ENCODE measurements at regions not wholly inside any gene's neighbourhood (a gene's known extent, or its start where the extent isn't known, plus 50 kb on each side); places are given as distances from the start of the nearest gene placed in this dataset.

DNA sequence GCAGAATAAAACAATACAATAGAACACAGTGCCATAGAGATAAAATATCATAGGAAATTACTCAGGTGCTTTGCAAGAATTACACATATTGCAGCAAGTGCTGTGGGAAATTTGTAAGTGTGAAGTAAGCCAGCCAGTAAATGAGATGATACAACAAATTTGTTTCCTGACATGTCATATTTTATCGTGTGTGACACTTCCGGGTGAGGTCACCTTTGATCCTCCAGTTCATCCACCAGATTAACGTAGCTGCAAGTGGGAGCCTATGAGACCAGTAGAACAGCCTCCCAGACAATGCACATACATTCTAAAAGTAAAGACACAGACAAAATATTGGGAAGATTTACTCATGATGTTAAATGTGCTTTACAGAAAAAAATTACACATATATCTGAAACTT lies 72.2 kb downstream of the PRDM9 start:
- DNase-seq: no peak

DNA sequence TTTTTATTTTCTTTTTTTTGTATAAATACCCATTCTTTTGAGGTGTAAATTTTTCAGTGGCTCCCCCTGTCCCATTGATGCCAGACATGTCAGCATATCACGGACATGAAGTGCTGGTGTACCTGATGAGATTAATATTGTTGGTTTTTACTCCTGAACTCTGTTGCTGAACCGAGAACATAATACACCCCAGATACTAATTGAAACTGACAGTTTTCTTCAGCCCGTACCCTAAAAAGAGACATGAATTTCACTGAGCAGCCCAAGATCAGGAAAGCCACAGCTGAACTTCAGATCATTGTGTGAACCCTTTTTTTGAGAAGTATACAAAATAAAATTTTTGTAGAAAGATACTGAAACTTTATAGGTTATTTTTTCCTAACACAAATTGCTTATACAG lies 75.7 kb downstream of the PRDM9 start:
- no peak for DNase-seq

- DNase-seq: no peak
Measured at GRCh38 chr5:23588841-23589326, 81.5 kb downstream of the PRDM9 start.

- no peak for DNase-seq
Measured at GRCh38 chr5:23591250-23591649, 83.8 kb downstream of the PRDM9 start.

GRCh38 chr5:23606927-23607326 lies 99.5 kb downstream of the PRDM9 start:
- no peak for DNase-seq

DNA sequence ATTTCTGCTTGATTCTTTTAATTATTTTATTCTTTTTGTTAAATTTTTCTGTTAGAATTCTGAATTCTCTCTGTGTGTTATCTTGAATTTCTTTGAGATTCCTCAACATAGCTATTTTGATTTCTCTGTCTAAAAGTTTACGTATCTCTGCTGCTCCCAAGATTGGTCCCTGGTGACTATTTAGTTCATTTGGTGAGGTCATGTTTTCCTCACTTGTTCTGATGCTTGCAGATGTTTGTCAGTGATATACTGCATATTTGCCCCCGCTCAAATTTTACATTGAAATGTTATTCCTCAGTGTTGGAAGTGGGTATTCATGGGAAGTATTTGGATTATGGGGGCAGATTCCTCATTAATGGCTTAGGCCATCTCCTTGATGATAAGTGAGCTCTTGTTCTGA lies 105.3 kb downstream of the PRDM9 start:
- no peak for DNase-seq

DNA sequence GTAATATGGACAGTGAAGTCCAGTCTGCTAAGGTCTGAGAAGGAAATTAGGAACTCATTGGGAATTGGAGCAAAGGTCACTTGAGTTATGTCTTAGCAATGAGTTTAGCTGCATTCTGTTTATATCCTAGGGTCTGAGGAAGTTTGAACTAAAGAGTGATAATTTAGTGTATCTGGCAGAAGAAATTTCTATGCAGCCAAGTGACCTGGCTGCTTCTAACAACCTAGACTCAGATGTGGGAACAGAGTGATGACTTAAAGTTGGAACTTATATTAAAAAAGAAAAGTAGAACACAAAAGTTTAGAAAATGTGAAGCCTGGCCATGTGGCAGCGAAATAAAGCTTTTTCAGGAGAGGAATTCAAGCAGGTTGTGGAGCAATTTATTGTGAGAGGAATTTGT lies 106.2 kb downstream of the PRDM9 start:
- DNase-seq: no peak

GRCh38 chr5:23614422-23614821 lies 107.0 kb downstream of the PRDM9 start:
- DNase-seq: no peak

GRCh38 chr5:23626961-23627360 lies 119.6 kb downstream of the PRDM9 start:
- no peak for DNase-seq

DNA sequence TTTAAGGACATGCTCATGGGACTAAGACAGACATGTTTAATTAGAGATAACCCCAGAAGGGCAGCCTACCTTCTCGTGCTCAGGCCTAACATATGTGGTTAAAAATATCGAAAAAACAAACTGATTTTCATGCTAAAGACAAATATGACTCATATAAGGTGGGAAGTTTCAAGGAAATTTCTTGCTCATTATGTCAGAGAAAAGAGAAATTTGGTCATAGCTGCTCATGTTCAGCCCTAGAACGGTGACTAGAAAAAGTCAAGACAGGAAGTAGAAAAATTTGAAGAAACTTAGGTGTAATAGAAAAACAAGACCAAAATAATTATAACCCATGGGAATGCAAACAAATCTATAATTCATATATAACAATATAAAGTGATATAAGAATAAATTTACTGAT lies 120.6 kb downstream of the PRDM9 start:
- no peak for DNase-seq

DNA sequence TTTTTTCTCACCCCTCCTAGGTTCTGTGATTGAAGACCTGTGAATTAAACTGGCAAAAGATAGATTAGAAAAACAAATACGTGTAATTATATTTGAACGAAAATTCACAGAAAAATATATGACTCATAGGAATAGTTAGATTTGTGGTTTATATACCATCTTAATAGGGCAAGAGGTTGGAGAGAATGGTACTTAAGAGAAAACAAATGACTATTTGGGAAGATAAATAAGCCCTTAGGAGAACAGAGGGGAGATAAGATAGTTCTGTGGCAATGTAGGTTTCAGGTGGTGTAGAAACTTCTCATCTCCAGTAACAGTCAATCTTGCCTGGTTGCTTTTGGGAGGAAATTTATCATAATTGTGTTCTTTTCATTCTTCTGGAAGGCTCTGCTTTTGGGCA lies 122.0 kb downstream of the PRDM9 start:
- no peak for DNase-seq

DNA sequence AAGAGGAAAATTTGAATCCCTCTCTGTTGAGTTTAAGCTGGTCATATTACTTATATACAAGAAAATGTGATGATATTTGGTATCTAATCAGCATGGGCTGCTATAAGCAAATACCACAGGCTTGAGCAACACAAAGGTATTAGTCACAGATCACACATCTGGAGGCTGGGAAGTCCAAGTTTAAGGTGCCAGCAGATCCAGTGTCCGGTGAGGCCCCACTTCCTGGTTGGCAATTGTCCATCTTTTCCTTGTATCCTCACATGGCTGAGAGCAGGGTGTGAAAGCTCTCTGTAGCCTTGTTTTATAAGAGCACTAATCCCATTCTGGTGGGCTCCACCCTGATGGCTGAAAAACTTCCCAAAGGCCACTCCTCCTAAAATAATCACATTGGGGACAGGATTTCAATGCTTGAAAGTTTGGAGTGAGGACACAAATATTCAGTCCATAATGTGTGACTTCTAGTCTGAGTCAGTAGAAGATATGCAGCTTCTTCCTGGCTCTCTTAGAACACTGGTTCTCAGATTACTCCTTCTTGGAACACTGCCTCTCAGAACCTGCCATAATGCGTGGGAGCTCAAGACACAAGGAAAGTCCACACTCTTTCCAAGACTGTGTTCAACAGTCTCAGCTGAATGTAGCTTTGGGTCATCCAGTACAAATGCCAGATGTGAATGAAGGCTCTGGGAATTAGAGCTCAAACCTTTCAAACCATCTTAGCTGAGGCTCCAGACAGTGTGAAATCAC lies 124.1 kb downstream of the PRDM9 start:
- no peak for DNase-seq

DNA sequence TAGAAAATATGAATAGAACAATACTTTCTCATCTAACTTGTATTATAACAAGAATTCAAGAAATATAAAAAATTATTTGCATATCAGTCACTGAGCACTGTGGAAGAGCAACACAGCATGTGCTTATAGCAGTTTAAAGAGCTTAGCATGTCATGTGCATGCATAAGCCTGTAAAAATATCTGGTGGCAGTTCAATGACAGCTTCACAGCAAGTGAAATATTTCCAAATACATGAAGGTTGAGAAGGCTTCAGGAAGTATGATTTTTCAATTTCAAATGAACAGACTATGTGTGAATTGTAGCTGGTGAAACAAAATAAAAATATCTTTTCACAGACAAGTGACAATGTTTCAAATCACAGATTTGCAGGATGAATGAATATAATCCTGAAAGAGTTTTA lies 128.5 kb downstream of the PRDM9 start:
- DNase-seq: no peak

GRCh38 chr5:23639326-23639725 lies 131.9 kb downstream of the PRDM9 start:
- DNase-seq: no peak

GRCh38 chr5:23648656-23649055 lies 141.2 kb downstream of the PRDM9 start:
- DNase-seq: no peak

GRCh38 chr5:23649594-23649993 lies 142.2 kb downstream of the PRDM9 start:
- DNase-seq: no peak

- DNase-seq: no peak
Measured at GRCh38 chr5:23655674-23656073, 148.3 kb downstream of the PRDM9 start.

DNA sequence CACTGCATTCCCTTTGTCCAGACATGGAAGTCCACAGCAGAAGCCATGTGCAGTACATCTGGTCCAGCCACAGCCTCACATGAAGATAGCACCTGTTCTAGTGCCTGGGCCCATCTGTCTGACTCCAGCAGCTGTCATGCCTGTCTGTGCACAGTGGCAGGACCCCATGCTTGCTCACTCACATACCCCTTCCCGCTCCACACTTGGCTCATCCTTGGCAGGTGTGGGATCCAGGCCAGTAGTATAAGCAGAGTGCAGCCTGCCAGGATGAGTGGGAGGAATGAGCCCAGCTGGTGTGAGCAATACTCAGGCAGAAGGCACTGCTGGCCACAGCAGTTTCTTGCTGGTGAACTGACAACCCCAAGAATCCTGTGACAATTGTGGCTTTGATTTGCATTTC lies 168.0 kb downstream of the PRDM9 start:
- no peak for DNase-seq

DNA sequence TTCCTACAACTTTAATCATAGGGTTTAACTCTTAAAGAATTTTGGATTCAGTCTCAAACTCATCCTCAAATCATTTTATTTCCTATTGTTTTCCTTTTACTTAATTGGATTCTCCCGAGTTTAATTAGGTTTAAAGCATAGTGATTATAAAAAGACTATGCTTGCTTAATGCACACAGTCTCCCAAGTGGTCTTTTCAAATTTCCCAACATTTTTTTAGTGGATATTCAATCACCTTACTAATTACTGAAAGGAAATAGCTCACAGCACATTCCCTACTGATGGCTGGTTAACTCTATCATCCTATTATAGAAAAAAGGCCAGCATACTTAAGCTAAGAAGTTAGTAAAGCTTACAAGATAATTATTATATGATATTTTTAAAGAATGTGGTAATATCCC lies 170.6 kb downstream of the PRDM9 start:
- DNase-seq: no peak

- DNase-seq: no peak
Measured at GRCh38 chr5:23684103-23684502, 176.7 kb downstream of the PRDM9 start.

DNA sequence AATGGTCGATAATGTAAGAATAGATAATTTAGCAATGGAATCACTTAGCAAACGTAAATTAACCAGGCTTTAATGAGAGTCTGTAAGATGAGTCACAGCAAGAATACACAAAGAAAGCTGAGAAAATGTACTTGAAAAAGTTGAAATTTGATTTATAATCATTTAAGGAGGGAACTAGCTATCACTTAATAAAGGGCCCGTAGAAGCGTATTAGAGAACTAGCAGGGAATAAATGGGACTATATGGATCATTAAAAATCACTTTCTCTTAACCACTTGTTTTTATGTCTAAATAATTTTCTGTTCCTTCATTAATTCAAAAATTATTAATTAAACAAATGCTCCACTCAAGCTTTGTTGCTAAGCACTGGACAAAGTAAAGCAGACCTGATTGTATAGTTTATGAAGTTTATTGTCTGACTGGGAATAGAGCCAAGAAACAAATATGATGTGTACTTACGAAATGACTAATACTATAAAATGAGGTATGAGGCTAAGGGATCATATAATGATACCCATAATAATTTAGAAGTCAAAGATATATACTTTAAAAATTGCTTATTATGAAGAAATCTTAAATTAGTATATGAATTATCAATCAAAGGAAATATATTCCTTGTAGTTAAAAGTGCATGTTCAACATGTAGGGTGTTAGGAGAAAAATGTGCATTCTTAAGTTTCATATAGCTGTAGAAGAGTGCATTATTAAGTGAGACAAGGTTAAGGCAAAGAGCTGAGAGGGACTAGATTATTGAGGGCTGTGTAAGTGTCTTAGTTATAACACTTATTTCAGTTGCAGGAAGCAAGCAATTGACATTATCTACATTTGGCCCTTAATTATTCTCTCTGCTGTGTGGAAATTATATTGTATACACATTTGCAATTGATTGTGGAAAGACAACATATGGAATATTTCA lies 196.8 kb downstream of the PRDM9 start:
- DNase-seq: no peak

DNA sequence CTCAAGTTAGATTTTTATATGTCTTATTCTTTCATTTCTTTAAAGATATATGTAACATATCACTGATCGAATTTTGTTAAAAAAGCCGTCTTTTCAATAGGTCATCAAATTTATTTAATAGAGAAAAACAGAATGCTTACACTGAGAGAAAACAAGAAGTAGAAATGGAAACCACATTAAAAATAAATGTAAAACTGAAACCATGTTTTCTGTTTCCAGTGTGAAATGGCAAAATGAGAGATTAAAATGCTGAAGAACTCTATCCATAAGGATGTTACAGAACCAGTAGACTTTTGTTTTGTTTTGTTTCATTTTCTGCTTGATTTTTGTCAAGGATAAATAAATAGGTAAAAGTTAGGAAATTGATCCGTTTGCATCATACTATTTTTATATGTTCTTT lies 210.1 kb downstream of the PRDM9 start:
- DNase-seq: no peak

DNA sequence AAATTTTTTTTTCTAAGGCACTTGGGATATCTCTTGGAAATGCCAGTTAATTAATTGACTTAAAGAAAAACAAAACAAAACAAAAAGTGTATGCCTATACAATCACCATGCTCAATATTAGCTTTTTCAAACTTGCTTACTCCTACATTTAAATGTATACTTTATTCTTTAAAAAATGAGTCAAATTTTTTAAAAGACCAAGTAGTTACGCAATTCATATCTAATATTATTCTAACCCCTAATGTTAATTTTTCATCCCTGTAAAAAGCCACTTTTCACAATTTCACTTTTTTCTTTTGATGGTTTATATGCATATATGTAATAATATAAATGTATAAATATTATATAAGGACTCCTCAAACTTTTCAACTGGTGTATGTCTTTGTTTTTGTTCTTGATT lies 211.2 kb downstream of the PRDM9 start:
- DNase-seq: no peak

GRCh38 chr5:23721336-23721735 lies 213.9 kb downstream of the PRDM9 start:
- DNase-seq: no peak

All from activated T-cell treated with anti-CD3 and anti-CD28 coated beads, Interleukin-2, amount 50 U/mL, for 48 hours (primary cell).